ENCODE measurements at regions not wholly inside any gene's neighbourhood (a gene's known extent, or its start where the extent isn't known, plus 50 kb on each side); places are given as distances from the start of the nearest gene placed in this dataset.

DNA sequence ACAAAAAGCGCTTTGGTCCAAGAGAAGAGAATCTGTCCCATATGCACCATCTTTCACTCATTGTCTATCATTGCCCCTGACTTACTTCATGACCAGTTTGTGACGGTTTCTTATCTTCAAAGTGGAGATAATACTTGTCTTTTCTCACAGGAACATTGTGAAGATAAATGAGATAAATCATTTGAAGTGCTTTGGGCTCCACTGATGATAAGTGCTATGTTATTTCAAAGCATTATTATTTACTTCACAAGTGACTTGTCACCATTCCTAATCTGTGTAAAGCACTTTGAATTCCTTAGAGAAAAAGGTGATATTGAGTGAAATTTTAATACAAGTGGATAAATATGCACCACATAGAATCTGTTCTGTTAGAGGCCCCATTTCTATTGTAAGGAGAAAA, 731.6 kb upstream of the PTBP2 start:
- TF ChIP-seq, protein P1, sequence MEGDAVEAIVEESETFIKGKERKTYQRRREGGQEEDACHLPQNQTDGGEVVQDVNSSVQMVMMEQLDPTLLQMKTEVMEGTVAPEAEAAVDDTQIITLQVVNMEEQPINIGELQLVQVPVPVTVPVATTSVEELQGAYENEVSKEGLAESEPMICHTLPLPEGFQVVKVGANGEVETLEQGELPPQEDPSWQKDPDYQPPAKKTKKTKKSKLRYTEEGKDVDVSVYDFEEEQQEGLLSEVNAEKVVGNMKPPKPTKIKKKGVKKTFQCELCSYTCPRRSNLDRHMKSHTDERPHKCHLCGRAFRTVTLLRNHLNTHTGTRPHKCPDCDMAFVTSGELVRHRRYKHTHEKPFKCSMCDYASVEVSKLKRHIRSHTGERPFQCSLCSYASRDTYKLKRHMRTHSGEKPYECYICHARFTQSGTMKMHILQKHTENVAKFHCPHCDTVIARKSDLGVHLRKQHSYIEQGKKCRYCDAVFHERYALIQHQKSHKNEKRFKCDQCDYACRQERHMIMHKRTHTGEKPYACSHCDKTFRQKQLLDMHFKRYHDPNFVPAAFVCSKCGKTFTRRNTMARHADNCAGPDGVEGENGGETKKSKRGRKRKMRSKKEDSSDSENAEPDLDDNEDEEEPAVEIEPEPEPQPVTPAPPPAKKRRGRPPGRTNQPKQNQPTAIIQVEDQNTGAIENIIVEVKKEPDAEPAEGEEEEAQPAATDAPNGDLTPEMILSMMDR (IDR thresholded peaks at IDR 0.05; ENCODE audit: low read depth, low read length): no peak
- TF ChIP-seq EZH2phosphoT487 (IDR thresholded peaks at IDR 0.05; ENCODE audit: low read depth): no peak
